GM12873 (cell line): ENCODE measurements at regions not wholly inside any gene's neighbourhood (a gene's known extent, or its start where the extent isn't known, plus 50 kb on each side); places are given as distances from the start of the nearest gene placed in this dataset.

ENCODE experiments used
- CTCF ChIP-seq: IDR thresholded peaks from 2 replicates; pipeline ENCODE4 v1.5.1; 2012; ENCODE audit warnings: low read depth, mild to moderate bottlenecking, moderate library complexity, low read length, control low read depth; ENCODE audit not compliant: insufficient read depth; ENCODE audit errors: missing control alignments

GRCh38 chr10:78920011-78920410 lies 148.8 kb upstream of the ZMIZ1 start:
- TF ChIP-seq CTCF, result no peak

GRCh38 chr10:78921895-78922294 lies 146.9 kb upstream of the ZMIZ1 start:
- TF ChIP-seq CTCF, result no peak

- TF ChIP-seq CTCF, result no peak
These were observed 145.0 kb upstream of the ZMIZ1 start for GRCh38 chr10:78923647-78924318.

- TF ChIP-seq CTCF, result no peak
These were observed 144.3 kb upstream of the ZMIZ1 start for GRCh38 chr10:78924319-78925003.

- no peak for TF ChIP-seq CTCF
These were observed 143.5 kb upstream of the ZMIZ1 start for GRCh38 chr10:78925275-78925674.

- no peak for TF ChIP-seq CTCF
These were observed 142.9 kb upstream of the ZMIZ1 start for GRCh38 chr10:78925800-78926319.

GRCh38 chr10:78927257-78927995 lies 141.3 kb upstream of the ZMIZ1 start:
- TF ChIP-seq CTCF, result no peak
